GM18873 (cell line): ENCODE measurements at regions not wholly inside any gene's neighbourhood (a gene's known extent, or its start where the extent isn't known, plus 50 kb on each side); places are given as distances from the start of the nearest gene placed in this dataset.

Source experiments
- ATAC-seq: cut with Tn5 transposase; IDR thresholded peaks from one replicate; pipeline ENCODE4 v1.9.1; 2021; ENCODE audit warnings: mild to moderate bottlenecking, moderate library complexity, moderate number of reproducible peaks; ENCODE audit not compliant: unreplicated experiment, low FRiP score

GRCh38 chr5:98454904-98455303 is 318.6 kb upstream of the RGMB start:
- ATAC-seq, result no peak

GRCh38 chr5:98455665-98456064 is 317.8 kb upstream of the RGMB start:
- no peak for ATAC-seq

- no peak for ATAC-seq
Observed at GRCh38 chr5:98458004-98458403, 315.5 kb upstream of the RGMB start.

- ATAC-seq, result no peak
Observed at GRCh38 chr5:98458726-98459125, 314.7 kb upstream of the RGMB start.

GRCh38 chr5:98460536-98460935 is 312.9 kb upstream of the RGMB start:
- ATAC-seq, result no peak

GRCh38 chr5:98461485-98461884 is 312.0 kb upstream of the RGMB start:
- ATAC-seq, result no peak

GRCh38 chr5:98463222-98463621 is 310.2 kb upstream of the RGMB start:
- no peak for ATAC-seq

GRCh38 chr5:98463676-98464075 is 309.8 kb upstream of the RGMB start:
- ATAC-seq, result no peak

GRCh38 chr5:98464737-98465330 is 308.6 kb upstream of the RGMB start:
- peak; percentile 74 for ATAC-seq

- no peak for ATAC-seq
Observed at GRCh38 chr5:98468188-98468869, 305.1 kb upstream of the RGMB start.

- no peak for ATAC-seq
Observed at GRCh38 chr5:98470747-98471146, 302.7 kb upstream of the RGMB start.

- no peak for ATAC-seq
Observed at GRCh38 chr5:98471458-98471857, 302.0 kb upstream of the RGMB start.

- ATAC-seq, result no peak
Observed at GRCh38 chr5:98474216-98474615, 299.2 kb upstream of the RGMB start.

GRCh38 chr5:98474782-98475181 is 298.7 kb upstream of the RGMB start:
- ATAC-seq, result no peak

- ATAC-seq, result no peak
Observed at GRCh38 chr5:98482321-98483300, 290.9 kb upstream of the RGMB start.

GRCh38 chr5:98483301-98483685 is 290.2 kb upstream of the RGMB start:
- ATAC-seq, result no peak

GRCh38 chr5:98489021-98489420 is 284.4 kb upstream of the RGMB start:
- ATAC-seq, result no peak

- ATAC-seq, result no peak
Observed at GRCh38 chr5:98490348-98490747, 283.1 kb upstream of the RGMB start.

- ATAC-seq, result no peak
Observed at GRCh38 chr5:98492258-98492657, 281.2 kb upstream of the RGMB start.

- ATAC-seq, result no peak
Observed at GRCh38 chr5:98497418-98497817, 276.0 kb upstream of the RGMB start.

- ATAC-seq, result no peak
Observed at GRCh38 chr5:98498028-98498427, 275.4 kb upstream of the RGMB start.
